Activated naive CD8-positive, alpha-beta T cell treated with anti-CD3 and anti-CD28 coated beads, Interleukin-2, amount 10 ng/mL, durations not matched to agents 7 days and 5 days (primary cell): ENCODE measurements at regions not wholly inside any gene's neighbourhood (a gene's known extent, or its start where the extent isn't known, plus 50 kb on each side); places are given as distances from the start of the nearest gene placed in this dataset.
"Not testable (repeated sequence)": the region's sequence is repeated elsewhere in the genome, so short reads cannot be mapped to it uniquely, and the experiment has no call there.

ENCODE experiments used
- ATAC-seq: fragments of 150-1000 bp; cut with Tn5 transposase; one replicate; pipeline ENCODE4 v1.10.0; 2021; ENCODE audit warnings: low read depth, moderate library complexity
- POLR2A ChIA-PET: fragments of 350-600 bp; sonication (Branson Sonifier 250); formaldehyde crosslinking; loops from one replicate; lab custom pipeline; 2021; ENCODE audit warnings: antibody characterized with exemption; lab: Charles Lee
- DNase-seq: peaks from one replicate; pipeline ENCODE4 v3.0.0; 2021
- H3K27ac Mint-ChIP-seq: one replicate; pipeline ENCODE4 v1.8.0; 2022; ENCODE audit warnings: mild to moderate bottlenecking, mixed read lengths
- H3K27me3 Mint-ChIP-seq: one replicate; pipeline ENCODE4 v1.8.0; 2022; ENCODE audit warnings: mild to moderate bottlenecking, moderate library complexity, mixed read lengths
- H3K36me3 Mint-ChIP-seq: one replicate; pipeline ENCODE4 v1.8.0; 2021; ENCODE audit warnings: mild to moderate bottlenecking, mixed read lengths
- H3K4me1 Mint-ChIP-seq: one replicate; pipeline ENCODE4 v1.8.0; 2021; ENCODE audit warnings: mixed read lengths
- H3K4me3 Mint-ChIP-seq: one replicate; pipeline ENCODE4 v1.8.0; 2022; ENCODE audit warnings: mild to moderate bottlenecking, moderate library complexity, mixed read lengths
- H3K9me3 Mint-ChIP-seq: one replicate; pipeline ENCODE4 v1.8.0; 2021; ENCODE audit warnings: mixed read lengths

DNA sequence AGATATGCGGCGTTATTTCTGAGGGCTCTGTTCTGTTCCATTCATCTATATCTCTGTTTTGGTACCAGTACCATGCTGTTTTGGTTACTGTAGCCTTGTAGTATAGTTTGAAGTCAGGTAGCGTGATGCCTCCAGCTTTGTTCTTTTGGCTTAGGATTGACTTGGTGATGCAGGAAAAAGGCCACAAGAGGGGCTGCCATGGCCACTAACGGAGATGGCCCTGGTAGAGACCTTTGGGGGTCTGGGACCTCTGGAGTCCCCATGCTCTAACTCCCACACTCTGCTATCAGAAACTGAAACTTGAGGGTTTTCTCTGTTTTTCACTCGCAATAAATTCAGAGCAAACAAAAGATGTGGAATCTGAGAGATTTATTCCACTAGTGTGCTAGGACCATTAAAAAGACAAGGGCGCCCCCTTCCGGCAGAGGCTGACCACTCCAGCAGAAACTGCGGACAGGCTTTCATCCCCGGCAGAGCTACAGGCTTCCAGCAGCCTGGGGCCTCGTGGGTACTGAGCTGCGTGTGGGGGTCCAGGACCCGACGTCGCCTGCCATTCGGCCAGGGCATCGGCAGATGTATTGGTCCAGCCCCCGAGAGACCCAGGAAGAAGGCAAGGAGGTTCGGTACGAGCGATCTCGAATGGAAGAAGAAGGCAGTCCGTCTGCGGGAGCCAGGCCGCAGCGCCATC is 775.1 kb downstream of the EPHA7 start:
- H3K9me3 Mint-ChIP-seq, ATAC-seq, H3K27ac Mint-ChIP-seq, H3K4me1 Mint-ChIP-seq, POLR2A ChIA-PET, H3K36me3 Mint-ChIP-seq, H3K27me3 Mint-ChIP-seq, H3K4me3 Mint-ChIP-seq: not testable (repeated sequence)
- peak; percentile 38 for DNase-seq

DNA sequence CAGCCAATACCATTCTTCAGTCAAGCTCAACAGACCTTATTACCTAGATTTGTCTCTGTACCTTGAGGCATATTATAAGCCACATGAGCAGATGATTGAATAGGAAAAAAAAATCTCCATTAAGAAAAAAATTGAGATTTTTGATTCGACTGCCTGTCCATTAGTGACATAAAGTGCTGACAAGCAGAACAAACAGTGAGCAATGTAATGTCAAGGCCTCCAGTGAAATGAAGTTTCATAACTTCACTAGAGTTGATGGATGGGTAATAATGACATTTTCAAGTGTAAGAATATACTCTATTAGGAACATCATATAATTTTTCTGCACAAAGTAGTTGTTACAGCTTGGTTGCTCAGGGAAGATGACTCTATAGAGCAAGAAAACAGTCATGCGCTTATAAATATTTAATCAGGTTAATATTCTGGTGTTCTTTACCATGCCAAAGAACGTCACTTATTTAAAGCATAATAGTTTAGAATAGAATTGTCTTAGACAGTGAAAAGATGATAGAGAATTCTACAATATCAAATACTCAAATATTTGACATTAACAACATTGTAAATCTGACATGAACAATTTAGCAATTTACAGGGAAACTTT is 783.7 kb downstream of the EPHA7 start:
- Mint-ChIP-seq H3K4me3 (no peak overlapping the region), H3K27me3 (no peaks in the 10 kb centered on the region), H3K36me3 (no peaks in the 10 kb centered on the region), H3K9me3 (no peaks in the 10 kb centered on the region), H3K4me1 (no peaks in the 10 kb centered on the region), H3K27ac (no peak overlapping the region)
- DNase-seq: no peak
- no peak for ATAC-seq
- POLR2A ChIA-PET: no interaction called here

DNA sequence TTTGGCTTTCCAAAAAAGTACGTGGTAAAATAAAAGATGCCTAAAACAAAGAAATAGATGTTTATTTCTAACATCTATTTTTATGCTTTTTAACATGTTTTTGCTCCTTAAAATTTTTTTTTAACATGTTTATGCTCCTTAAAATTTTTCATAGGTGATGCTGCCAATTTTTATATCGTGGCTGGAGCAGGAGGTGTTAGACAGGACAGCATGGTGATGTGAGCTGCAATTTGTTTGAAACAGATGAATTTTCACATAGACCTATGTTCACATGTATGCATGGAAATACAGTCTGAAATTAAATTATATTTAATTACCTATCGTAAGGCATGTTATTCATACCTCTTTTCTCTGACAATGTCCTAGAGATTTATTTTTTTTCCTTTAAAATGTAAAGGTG is 784.8 kb downstream of the EPHA7 start:
- Mint-ChIP-seq H3K27me3 (no peaks in the 10 kb centered on the region), H3K4me1 (no peaks in the 10 kb centered on the region), H3K27ac (no peak overlapping the region), H3K36me3 (no peaks in the 10 kb centered on the region), H3K9me3 (peaks cover under 1% of the 10 kb centered on the region), H3K4me3 (no peak overlapping the region)
- DNase-seq (no peak), ATAC-seq (no peak)
- POLR2A ChIA-PET: no interaction called here

DNA sequence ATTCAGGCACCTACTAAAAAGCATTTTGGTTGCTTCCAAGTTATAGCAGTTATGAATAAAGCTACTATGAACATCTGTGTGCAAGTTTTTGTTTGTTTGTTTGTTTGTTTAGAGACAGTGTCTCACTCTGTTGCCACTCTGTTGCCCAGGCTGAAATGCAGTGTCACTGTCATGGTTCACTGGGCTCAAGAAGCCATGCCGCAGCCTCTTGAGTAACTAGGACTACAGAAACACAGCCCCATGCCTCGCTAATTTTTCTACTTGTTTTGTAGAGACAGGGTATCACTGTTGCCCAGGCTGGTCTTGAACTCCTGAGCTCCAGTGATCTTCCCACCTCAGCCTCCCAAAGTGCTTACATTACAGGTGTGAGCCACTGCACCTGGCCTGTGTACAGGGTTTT is 795.9 kb downstream of the EPHA7 start:
- no peak for DNase-seq
- POLR2A ChIA-PET: no interaction called here
- H3K36me3 Mint-ChIP-seq: no peaks in the 10 kb centered on the region
- no peak overlapping the region for H3K27ac Mint-ChIP-seq
- H3K9me3 Mint-ChIP-seq: peaks cover 7% of the 10 kb centered on the region
- no peak overlapping the region for H3K4me3 Mint-ChIP-seq
- no peaks in the 10 kb centered on the region for H3K27me3 Mint-ChIP-seq
- H3K4me1 Mint-ChIP-seq: no peaks in the 10 kb centered on the region
- no peak for ATAC-seq

DNA sequence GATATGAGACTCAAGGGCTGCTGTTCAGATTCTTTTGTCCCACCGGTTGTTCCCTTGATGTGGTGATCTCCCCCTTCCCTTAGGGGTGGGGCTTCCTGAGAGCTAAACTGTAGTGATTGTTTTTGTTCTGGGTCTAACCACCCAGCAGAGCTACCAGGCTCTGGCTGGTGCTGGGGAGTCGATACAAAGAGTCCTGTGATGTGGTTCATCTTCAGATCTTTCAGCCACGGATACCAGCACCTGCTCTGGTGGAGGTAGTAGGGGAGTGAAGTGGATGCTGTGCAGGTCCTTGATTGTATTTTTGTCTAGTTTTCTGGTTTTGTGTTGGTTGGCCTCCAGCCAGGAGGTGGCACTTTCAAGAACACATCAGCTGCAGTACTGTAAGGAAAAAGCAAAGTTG is 801.6 kb downstream of the EPHA7 start:
- no peak overlapping the region for H3K27ac Mint-ChIP-seq
- ATAC-seq: no peak

DNA sequence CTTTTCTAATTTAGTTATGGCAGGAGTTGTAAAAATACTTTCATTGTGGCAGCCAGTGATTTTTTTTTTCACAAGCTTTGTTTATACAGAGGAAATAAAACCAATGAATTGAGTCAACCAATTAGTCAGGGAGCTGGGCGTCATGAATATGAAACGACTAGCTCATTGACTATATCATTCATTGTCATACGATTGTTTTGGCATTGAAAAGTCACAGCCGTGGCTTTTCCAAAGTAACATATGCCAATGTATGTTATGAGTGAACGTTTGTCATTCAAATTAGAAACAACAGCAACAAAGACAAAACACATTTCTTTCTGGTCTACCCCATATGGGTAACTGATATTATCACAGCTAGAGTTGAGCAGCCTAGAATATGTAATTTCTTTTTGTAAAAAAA is 810.6 kb downstream of the EPHA7 start:
- POLR2A ChIA-PET: no interaction called here
- Mint-ChIP-seq H3K4me3 (no peak overlapping the region), H3K27me3 (no peaks in the 10 kb centered on the region), H3K9me3 (peaks cover 8% of the 10 kb centered on the region), H3K4me1 (no peaks in the 10 kb centered on the region), H3K27ac (no peak overlapping the region), H3K36me3 (no peaks in the 10 kb centered on the region)
- DNase-seq (no peak), ATAC-seq (no peak)

More for the DNA sequence above, 801.6 kb downstream of the EPHA7 start:
- Mint-ChIP-seq H3K4me1 (no peaks in the 10 kb centered on the region), H3K27me3 (no peaks in the 10 kb centered on the region), H3K4me3 (no peak overlapping the region), H3K36me3 (no peaks in the 10 kb centered on the region), H3K9me3 (peaks cover 2% of the 10 kb centered on the region)
- POLR2A ChIA-PET: no interaction called here
- no peak for DNase-seq

DNA sequence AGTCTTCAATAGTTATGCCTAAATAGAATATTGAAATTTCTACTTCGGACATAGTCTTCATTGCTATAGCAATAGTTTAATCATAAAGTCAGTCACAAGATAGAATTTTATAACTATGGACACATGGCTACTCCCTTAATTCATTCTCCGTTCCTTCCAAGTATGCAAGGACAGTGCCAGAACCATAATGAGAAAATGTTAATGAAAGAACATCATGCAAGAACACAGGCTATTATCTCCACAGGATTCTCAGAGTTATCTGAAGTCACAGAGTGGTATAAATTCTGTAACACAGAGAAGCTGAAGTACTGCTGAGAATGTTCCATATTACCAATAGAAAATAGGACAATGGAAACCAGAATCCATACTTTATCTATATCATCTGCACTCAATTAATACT is 826.2 kb downstream of the EPHA7 start:
- Mint-ChIP-seq H3K36me3 (no peaks in the 10 kb centered on the region), H3K4me1 (no peaks in the 10 kb centered on the region), H3K27ac (no peak overlapping the region), H3K27me3 (no peaks in the 10 kb centered on the region), H3K9me3 (no peaks in the 10 kb centered on the region), H3K4me3 (no peak overlapping the region)
- ATAC-seq: no peak
- POLR2A ChIA-PET: no interaction called here
- DNase-seq: no peak

DNA sequence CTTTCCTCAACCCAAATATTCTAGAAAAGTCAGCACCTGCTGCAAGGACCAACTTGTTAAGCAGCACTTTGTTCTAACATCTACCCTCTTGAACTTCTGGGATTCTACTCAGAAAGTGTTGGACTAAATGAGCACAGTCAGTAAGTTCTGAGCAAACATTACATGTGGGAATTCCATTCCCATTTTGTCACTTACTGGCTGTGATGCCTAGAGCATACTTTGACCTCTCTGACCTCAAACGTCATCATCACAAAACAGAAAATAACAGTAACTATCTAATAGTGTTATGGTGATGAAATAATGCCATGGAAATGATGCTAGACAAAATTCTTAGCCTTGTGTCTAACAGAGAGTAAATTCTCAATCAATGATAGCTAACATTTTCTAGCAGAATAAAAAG is 829.4 kb downstream of the EPHA7 start:
- H3K4me1 Mint-ChIP-seq: no peaks in the 10 kb centered on the region
- no peaks in the 10 kb centered on the region for H3K36me3 Mint-ChIP-seq
- POLR2A ChIA-PET: no interaction called here
- H3K4me3 Mint-ChIP-seq: no peak overlapping the region
- no peak overlapping the region for H3K27ac Mint-ChIP-seq
- no peaks in the 10 kb centered on the region for H3K27me3 Mint-ChIP-seq
- ATAC-seq (no peak), DNase-seq (no peak)
- H3K9me3 Mint-ChIP-seq: no peaks in the 10 kb centered on the region

DNA sequence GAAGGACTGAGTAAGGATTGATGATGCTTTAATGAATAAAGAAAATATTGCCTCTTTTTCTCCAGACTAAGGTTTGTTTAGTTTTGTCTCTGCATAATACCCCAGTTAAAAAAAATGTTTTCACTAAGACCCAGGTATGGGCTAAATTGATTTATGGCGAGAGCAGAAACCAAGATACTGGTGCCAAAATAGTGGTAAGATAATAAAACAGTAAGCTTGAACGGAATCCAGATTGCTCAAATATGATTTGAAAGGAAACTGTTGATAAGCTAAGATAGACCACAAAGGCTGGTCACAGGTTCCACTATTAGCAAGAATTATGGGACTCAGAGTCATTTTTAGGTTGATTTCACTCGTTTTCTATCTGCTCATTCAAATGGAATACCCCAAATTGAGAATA is 831.2 kb downstream of the EPHA7 start:
- ATAC-seq: no peak
- no peaks in the 10 kb centered on the region for H3K36me3 Mint-ChIP-seq
- H3K4me3 Mint-ChIP-seq: no peak overlapping the region
- DNase-seq: no peak
- H3K4me1 Mint-ChIP-seq: no peaks in the 10 kb centered on the region
- no peaks in the 10 kb centered on the region for H3K27me3 Mint-ChIP-seq
- POLR2A ChIA-PET: no interaction called here
- H3K27ac Mint-ChIP-seq: no peak overlapping the region
- no peaks in the 10 kb centered on the region for H3K9me3 Mint-ChIP-seq

DNA sequence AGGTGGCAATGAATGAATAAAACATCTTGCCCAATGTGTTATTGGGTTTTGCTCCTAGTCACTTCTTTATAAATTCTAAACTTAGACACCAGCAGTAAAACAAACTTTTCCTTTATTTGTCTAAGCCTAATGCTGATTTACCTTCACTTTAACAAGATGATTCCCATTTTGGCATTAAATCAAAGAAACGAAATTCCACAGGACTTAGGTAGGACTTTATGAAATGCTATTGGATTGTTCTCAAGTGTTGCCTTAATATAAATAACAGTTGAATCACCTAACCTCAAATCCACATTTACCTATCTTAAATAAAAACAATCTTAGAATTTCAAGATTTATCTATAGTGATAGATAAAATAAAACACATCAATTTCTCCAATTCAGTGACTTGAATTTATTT is 831.8 kb downstream of the EPHA7 start:
- Mint-ChIP-seq H3K4me3 (no peak overlapping the region), H3K4me1 (no peaks in the 10 kb centered on the region), H3K27me3 (no peaks in the 10 kb centered on the region), H3K36me3 (no peaks in the 10 kb centered on the region), H3K9me3 (no peaks in the 10 kb centered on the region), H3K27ac (no peak overlapping the region)
- POLR2A ChIA-PET: no interaction called here
- DNase-seq (no peak), ATAC-seq (no peak)

DNA sequence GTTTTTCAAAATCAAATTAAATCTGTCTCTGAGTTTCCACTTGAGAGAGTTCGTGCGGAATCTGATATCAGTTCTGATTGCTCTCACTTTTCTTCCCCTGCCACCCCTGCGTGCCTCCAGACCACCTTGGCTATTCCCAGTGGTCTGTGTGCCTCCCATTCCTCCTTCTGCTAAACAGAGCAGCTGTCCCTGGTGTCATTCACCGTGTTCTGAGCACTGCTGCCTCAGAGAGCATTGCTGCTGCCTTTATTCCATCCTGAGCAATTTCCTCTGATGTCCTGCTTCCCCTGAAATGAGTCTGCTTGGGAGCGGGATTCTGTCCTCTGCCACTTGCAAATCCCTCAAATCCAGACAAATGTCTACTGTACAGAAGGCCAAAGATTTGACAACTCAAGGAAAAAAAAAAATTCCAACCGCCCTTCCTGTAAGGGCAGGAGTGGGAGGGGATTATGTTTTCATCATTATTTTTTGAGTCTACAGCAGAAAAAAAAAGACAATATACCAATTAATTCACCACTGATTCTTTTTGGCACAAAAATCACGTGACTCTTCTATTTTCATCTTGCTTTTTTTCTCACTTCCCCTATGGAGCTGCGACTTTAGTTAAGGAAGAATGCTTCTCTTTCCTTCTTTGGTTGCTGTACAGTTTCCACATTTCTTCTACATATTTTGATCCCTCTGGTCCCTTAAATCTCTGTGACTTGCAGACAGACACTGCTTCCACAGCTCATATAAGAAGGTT is 833.0 kb downstream of the EPHA7 start:
- Mint-ChIP-seq H3K36me3 (no peaks in the 10 kb centered on the region), H3K9me3 (no peaks in the 10 kb centered on the region), H3K4me1 (no peaks in the 10 kb centered on the region), H3K27me3 (no peaks in the 10 kb centered on the region), H3K4me3 (no peak overlapping the region), H3K27ac (no peak overlapping the region)
- POLR2A ChIA-PET: no interaction called here
- ATAC-seq (no peak), DNase-seq (no peak)

DNA sequence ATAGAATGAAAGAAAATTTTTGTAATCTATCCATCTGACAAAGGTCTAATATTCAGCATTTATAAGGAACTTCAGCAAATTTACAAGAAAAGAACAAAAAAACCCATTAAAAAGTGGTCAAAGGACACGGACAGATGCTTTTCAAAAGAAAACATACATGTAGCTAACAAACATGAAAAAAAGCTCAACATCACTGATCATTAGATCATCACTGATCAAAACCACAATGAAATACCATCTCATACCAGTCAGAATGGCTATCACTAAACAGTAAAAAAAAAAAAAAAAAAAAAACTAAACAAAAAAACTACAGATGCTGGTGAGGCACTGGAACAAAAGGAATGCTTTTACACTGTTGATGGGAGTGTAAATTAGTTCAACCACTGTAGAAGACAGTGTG is 837.1 kb downstream of the EPHA7 start:
- H3K4me3 Mint-ChIP-seq: no peak overlapping the region
- H3K4me1 Mint-ChIP-seq: no peaks in the 10 kb centered on the region
- H3K9me3 Mint-ChIP-seq: no peaks in the 10 kb centered on the region
- H3K27ac Mint-ChIP-seq: no peak overlapping the region
- DNase-seq (no peak), ATAC-seq (no peak)
- POLR2A ChIA-PET: no interaction called here
- no peaks in the 10 kb centered on the region for H3K27me3 Mint-ChIP-seq
- H3K36me3 Mint-ChIP-seq: no peaks in the 10 kb centered on the region

DNA sequence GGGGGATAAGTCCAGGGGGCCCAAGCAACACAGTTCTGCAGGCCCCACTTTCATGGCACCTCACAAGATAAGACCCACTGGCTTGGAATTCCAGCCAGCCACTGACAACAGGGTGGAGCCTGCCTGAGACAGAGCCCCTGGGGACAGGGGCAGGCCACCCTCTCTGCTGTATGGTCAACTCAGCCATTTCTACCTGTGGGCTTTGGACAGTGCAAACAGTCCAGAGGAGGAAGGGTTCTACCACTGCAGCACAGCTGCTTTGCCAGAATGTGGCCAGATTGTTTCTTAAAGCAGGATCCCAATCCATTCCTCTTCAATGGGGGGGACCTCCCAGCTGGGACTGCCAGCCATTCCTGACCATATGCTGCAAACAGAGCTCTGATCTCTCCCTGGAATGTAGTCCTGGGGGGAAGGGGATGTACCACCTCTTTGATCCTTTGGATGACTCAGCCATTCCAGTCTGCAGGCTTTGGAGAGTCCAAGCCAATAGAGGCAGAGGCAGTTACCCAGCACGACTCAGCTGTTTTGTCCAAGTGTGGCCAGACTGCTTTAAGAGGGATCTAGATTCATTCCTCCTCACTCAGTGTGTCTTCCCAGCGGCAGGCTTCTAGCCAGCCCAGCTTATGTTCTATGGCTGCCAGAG is 842.2 kb downstream of the EPHA7 start:
- H3K4me1 Mint-ChIP-seq: no peaks in the 10 kb centered on the region
- no peaks in the 10 kb centered on the region for H3K9me3 Mint-ChIP-seq
- DNase-seq (no peak), ATAC-seq (no peak)
- H3K36me3 Mint-ChIP-seq: no peaks in the 10 kb centered on the region
- H3K27ac Mint-ChIP-seq: no peak overlapping the region
- no peaks in the 10 kb centered on the region for H3K27me3 Mint-ChIP-seq
- no peak overlapping the region for H3K4me3 Mint-ChIP-seq
- POLR2A ChIA-PET: no interaction called here

DNA sequence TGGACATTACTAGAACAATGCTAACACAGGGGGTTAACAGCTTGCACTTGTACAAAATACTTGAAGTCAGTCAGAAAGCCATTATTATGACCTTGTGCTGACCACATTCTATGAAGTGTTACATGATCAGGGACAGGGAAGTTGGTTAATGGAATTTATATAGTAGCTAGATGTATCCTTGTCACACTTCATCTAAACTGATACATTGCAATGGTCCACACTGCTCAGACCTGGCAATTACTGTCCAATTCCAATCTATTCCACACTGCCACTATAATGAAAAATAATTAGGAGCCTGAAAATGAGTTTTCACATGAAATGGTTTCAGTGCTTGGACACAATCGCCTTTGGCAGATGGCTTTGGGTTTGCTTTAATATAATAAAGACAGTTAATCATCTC is 850.8 kb downstream of the EPHA7 start:
- Mint-ChIP-seq H3K27me3 (no peaks in the 10 kb centered on the region), H3K4me1 (no peaks in the 10 kb centered on the region), H3K36me3 (no peaks in the 10 kb centered on the region), H3K27ac (no peak overlapping the region), H3K4me3 (no peak overlapping the region), H3K9me3 (no peaks in the 10 kb centered on the region)
- ATAC-seq (no peak), DNase-seq (no peak)
- POLR2A ChIA-PET: no interaction called here
